NCI-H774 (cell line): ENCODE measurements at regions not wholly inside any gene's neighbourhood (a gene's known extent, or its start where the extent isn't known, plus 50 kb on each side); places are given as distances from the start of the nearest gene placed in this dataset.
"Not testable (repeated sequence)": the region's sequence is repeated elsewhere in the genome, so short reads cannot be mapped to it uniquely, and the experiment has no call there.

Experiments
- DNase-seq: peaks from one replicate; lab custom pipeline; 2025; lab: John Stamatoyannopoulos, UW

GRCh38 chr2:59791004-59791618 lies 762.3 kb downstream of the BCL11A start:
- DNase-seq: no peak

- no peak for DNase-seq
Measured at GRCh38 chr2:59790186-59791003, 763.1 kb downstream of the BCL11A start.

GRCh38 chr2:59789523-59789922 lies 763.9 kb downstream of the BCL11A start:
- no peak for DNase-seq

GRCh38 chr2:59787095-59787494 lies 766.4 kb downstream of the BCL11A start:
- no peak for DNase-seq

GRCh38 chr2:59786684-59787083 lies 766.8 kb downstream of the BCL11A start:
- DNase-seq: no peak

- no peak for DNase-seq
Measured at GRCh38 chr2:59779571-59779970, 773.9 kb downstream of the BCL11A start.

- DNase-seq: no peak
Measured at GRCh38 chr2:59777120-59777519, 776.3 kb downstream of the BCL11A start.

- DNase-seq: no peak
Measured at GRCh38 chr2:59776726-59777008, 776.8 kb downstream of the BCL11A start.

- DNase-seq: no peak
Measured at GRCh38 chr2:59774821-59775433, 778.5 kb downstream of the BCL11A start.

GRCh38 chr2:59770651-59771050 lies 782.8 kb downstream of the BCL11A start:
- DNase-seq: no peak

- no peak for DNase-seq
Measured at GRCh38 chr2:59761966-59762365, 791.5 kb downstream of the BCL11A start.

GRCh38 chr2:59756150-59756549 lies 797.3 kb downstream of the BCL11A start:
- DNase-seq: no peak

- no peak for DNase-seq
Measured at GRCh38 chr2:59754011-59754735, 799.3 kb downstream of the BCL11A start.

GRCh38 chr2:59752512-59752911 lies 800.9 kb downstream of the BCL11A start:
- DNase-seq: no peak

- DNase-seq: no peak
Measured at GRCh38 chr2:59752071-59752470, 801.4 kb downstream of the BCL11A start.

GRCh38 chr2:59751214-59751613 lies 802.2 kb downstream of the BCL11A start:
- DNase-seq: not testable (repeated sequence)

GRCh38 chr2:59746291-59746690 lies 807.2 kb downstream of the BCL11A start:
- DNase-seq: no peak

- no peak for DNase-seq
Measured at GRCh38 chr2:59745085-59745484, 808.4 kb downstream of the BCL11A start.

- DNase-seq: no peak
Measured at GRCh38 chr2:59744436-59744835, 809.0 kb downstream of the BCL11A start.

GRCh38 chr2:59741840-59742239 lies 811.6 kb downstream of the BCL11A start:
- DNase-seq: no peak

GRCh38 chr2:59739166-59739565 lies 814.3 kb downstream of the BCL11A start:
- no peak for DNase-seq

- DNase-seq: no peak
Measured at GRCh38 chr2:59737299-59737698, 816.2 kb downstream of the BCL11A start.

GRCh38 chr2:59734743-59735142 lies 818.7 kb downstream of the BCL11A start:
- DNase-seq: no peak
